Testis (tissue), 2 donors: ENCODE measurements at regions not wholly inside any gene's neighbourhood (a gene's known extent, or its start where the extent isn't known, plus 50 kb on each side); places are given as distances from the start of the nearest gene placed in this dataset.
"Not testable (repeated sequence)": the region's sequence is repeated elsewhere in the genome, so short reads cannot be mapped to it uniquely, and the experiment has no call there.

Experiments used
- DNase-seq: peaks from one replicate; pipeline ENCODE4 v3.0.0-alpha.2; 2019
- H3K27ac ChIP-seq, 2 donors: fragments of 200-600 bp; sonication (generic); one replicate each; pipeline ENCODE4 v1.5.1; 2019
- H3K27me3 ChIP-seq: fragments of 200-600 bp; sonication (generic); one replicate; pipeline ENCODE4 v1.5.1; 2019
- H3K36me3 ChIP-seq: fragments of 200-600 bp; sonication (generic); one replicate; pipeline ENCODE4 v1.5.1; 2017; ENCODE audit warnings: low read depth; ENCODE audit errors: missing control alignments
- H3K4me1 ChIP-seq: fragments of 200-600 bp; sonication (generic); one replicate; pipeline ENCODE4 v1.5.1; 2019
- H3K4me3 ChIP-seq, 2 donors: fragments of 200-600 bp; sonication (generic); one replicate each; pipeline ENCODE4 v1.5.1; 2017 to 2019
- H3K9me3 ChIP-seq: fragments of 200-600 bp; sonication (generic); one replicate; pipeline ENCODE4 v1.5.1; 2017
- POLR2A ChIP-seq: fragments of 450-650 bp; IDR thresholded peaks from one replicate; pipeline ENCODE4 v1.6.1; 2017; ENCODE audit warnings: antibody characterized with exemption, mild to moderate bottlenecking, moderate library complexity
- WGBS, 2 donors: methylation state at CpG; one replicate each; pipeline ENCODE4 v1.1.5; 2018; 5-methylcytosine and 5-hydroxymethylcytosine counted together
- intact Hi-C: fragments of 100-400 bp; cut with DNase I; formaldehyde crosslinking; loops from one replicate; pipeline ENCODE4 v1.15.1; 2023; ENCODE audit warnings: low total_unique reads
- TF ChIP-seq, protein P1 (sequence below), 3 experiments: fragments of 450-650 bp in 2 of 3; fragments of 200-600 bp in 1 of 3; sonication (generic) in 1 of 3; IDR thresholded peaks; one replicate each; pipeline ENCODE4 v1.5.1; 2016 to 2019; ENCODE audit warnings: antibody characterized with exemption in 3 of 3, mild to moderate bottlenecking in 2 of 3, moderate library complexity in 1 of 3

- no peak for TF ChIP-seq POLR2A
- TF ChIP-seq, protein P1, sequence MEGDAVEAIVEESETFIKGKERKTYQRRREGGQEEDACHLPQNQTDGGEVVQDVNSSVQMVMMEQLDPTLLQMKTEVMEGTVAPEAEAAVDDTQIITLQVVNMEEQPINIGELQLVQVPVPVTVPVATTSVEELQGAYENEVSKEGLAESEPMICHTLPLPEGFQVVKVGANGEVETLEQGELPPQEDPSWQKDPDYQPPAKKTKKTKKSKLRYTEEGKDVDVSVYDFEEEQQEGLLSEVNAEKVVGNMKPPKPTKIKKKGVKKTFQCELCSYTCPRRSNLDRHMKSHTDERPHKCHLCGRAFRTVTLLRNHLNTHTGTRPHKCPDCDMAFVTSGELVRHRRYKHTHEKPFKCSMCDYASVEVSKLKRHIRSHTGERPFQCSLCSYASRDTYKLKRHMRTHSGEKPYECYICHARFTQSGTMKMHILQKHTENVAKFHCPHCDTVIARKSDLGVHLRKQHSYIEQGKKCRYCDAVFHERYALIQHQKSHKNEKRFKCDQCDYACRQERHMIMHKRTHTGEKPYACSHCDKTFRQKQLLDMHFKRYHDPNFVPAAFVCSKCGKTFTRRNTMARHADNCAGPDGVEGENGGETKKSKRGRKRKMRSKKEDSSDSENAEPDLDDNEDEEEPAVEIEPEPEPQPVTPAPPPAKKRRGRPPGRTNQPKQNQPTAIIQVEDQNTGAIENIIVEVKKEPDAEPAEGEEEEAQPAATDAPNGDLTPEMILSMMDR (IDR thresholded peaks at IDR 0.05) = no peak
- Histone ChIP-seq H3K4me3 (no peak overlapping the region), H3K27me3 (no peaks in the 10 kb centered on the region), H3K9me3 (no peaks in the 10 kb centered on the region), H3K36me3 (no peaks in the 10 kb centered on the region), H3K4me1 (no peaks in the 10 kb centered on the region), H3K27ac (no peak overlapping the region)
- 80 to 93% methylated on average over 4 of the region's 4 CpGs for WGBS, 2 donors
- DNase-seq = no peak
- intact Hi-C loops = no loop called here
Measured at GRCh38 chr1:232344791-232345399, 285.0 kb downstream of the SIPA1L2 start.

DNA sequence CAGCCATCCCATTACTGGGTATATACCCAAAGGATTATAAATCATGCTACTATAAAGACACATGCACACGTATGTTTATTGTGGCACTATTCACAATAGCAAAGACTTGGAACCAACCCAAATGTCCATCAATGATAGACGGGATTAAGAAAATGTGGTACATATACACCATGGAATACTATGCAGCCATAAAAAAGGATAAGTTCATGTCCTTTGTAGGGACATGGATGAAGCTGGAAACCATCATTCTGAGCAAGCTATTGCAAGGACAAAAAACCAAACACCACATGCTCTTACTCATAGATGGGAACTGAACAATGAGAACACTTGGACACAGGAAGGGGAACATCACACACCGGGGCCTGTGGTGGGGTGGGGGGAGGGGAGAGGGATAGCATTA is 285.7 kb downstream of the SIPA1L2 start:
- H3K9me3 ChIP-seq, intact Hi-C loops, H3K4me3 ChIP-seq, DNase-seq, H3K27me3 ChIP-seq, H3K27ac ChIP-seq, H3K36me3 ChIP-seq, H3K4me1 ChIP-seq: not testable (repeated sequence)
- WGBS, 2 donors = 87 to 100% methylated on average over 3 of the region's 3 CpGs

GRCh38 chr1:232340446-232340845 is 289.5 kb downstream of the SIPA1L2 start:
- 82 to 91% methylated on average over 4 of the region's 4 CpGs for WGBS, 2 donors
- TF ChIP-seq, protein P1 (IDR thresholded peaks at IDR 0.05) = no peak
- no peak for TF ChIP-seq POLR2A
- no peak for DNase-seq
- Histone ChIP-seq H3K27ac (no peak overlapping the region), H3K36me3 (no peaks in the 10 kb centered on the region), H3K9me3 (no peaks in the 10 kb centered on the region), H3K4me3 (no peak overlapping the region), H3K4me1 (no peaks in the 10 kb centered on the region), H3K27me3 (no peaks in the 10 kb centered on the region)
- intact Hi-C loops = no loop called here

- no peak for TF ChIP-seq POLR2A
- no peaks in the 10 kb centered on the region for H3K4me1 ChIP-seq
- no peak overlapping the region for H3K4me3 ChIP-seq
- no peak for DNase-seq
- intact Hi-C loops = no loop called here
- H3K9me3 ChIP-seq = no peaks in the 10 kb centered on the region
- H3K27me3 ChIP-seq = no peaks in the 10 kb centered on the region
- H3K36me3 ChIP-seq = no peaks in the 10 kb centered on the region
- WGBS, 2 donors = 65 to 100% methylated on average over 2 of the region's 2 CpGs
- no peak overlapping the region for H3K27ac ChIP-seq
Measured at GRCh38 chr1:232339073-232339472, 290.9 kb downstream of the SIPA1L2 start.

DNA sequence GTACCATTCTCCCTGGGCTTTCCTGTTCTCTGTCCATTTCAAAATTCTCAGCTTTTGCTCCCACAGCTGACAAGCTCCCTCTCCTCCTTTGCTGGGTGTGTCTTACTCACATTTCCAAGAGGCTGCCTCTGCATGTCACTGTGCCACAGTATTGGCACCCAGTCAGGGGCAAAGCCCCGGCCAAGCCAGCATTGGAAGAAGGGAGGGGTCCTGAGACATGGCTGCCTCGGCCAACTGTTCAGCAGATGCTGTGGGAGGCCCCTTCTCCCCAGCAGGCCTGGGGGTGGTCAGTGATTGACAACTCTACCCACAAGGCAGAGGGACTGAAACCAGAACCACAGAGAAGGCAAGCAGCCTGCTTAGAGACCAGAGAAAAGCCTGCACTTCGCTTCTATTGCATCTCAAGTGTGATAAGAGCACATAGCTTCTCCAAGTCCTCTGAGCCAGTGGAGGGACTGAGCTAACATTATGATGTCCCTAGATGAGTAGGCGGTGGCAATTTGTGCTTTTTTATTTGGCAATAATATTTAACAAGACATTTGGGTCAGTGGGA is 294.1 kb downstream of the SIPA1L2 start:
- no peak for TF ChIP-seq POLR2A
- TF ChIP-seq, protein P1 (IDR thresholded peaks at IDR 0.05) = no peak
- H3K27me3 ChIP-seq = no peaks in the 10 kb centered on the region
- H3K9me3 ChIP-seq = no peaks in the 10 kb centered on the region
- 86 to 91% methylated on average over 4 of the region's 4 CpGs for WGBS, 2 donors
- intact Hi-C loops = no loop called here
- no peak for DNase-seq
- no peaks in the 10 kb centered on the region for H3K36me3 ChIP-seq
- no peak overlapping the region for H3K27ac ChIP-seq
- no peaks in the 10 kb centered on the region for H3K4me1 ChIP-seq
- no peak overlapping the region for H3K4me3 ChIP-seq

- no peak for TF ChIP-seq POLR2A
- TF ChIP-seq, protein P1 (IDR thresholded peaks at IDR 0.05) = no peak
- Histone ChIP-seq H3K9me3 (no peaks in the 10 kb centered on the region), H3K4me1 (no peaks in the 10 kb centered on the region), H3K27me3 (no peaks in the 10 kb centered on the region), H3K27ac (no peak overlapping the region), H3K36me3 (no peaks in the 10 kb centered on the region), H3K4me3 (no peak overlapping the region)
- 94 to 95% methylated on average over 7 of the region's 7 CpGs for WGBS, 2 donors
- DNase-seq = no peak
- intact Hi-C loops = no loop called here
Measured at GRCh38 chr1:232335261-232335660, 294.7 kb downstream of the SIPA1L2 start.
